GM12878 (cell line): ENCODE measurements at regions not wholly inside any gene's neighbourhood (a gene's known extent, or its start where the extent isn't known, plus 50 kb on each side); places are given as distances from the start of the nearest gene placed in this dataset.

ENCODE experiments used
- SMARCA5 ChIP-seq: fragments of 450-650 bp; IDR thresholded peaks from 2 replicates; pipeline ENCODE4 v1.6.1; 2017; ENCODE audit warnings: mild to moderate bottlenecking
- TF ChIP-seq, protein P1 (sequence below), 3 experiments: IDR thresholded peaks in 2 of 3; conservative IDR thresholded peaks in 1 of 3; 2 replicates each; pipeline ENCODE4 v1.5.1; 2011; ENCODE audit warnings: low read depth in 3 of 3, low read length in 3 of 3, mild to moderate bottlenecking in 3 of 3, control low read depth in 2 of 3, moderate library complexity in 2 of 3, inconsistent platforms in 1 of 3, mixed read lengths in 1 of 3; ENCODE audit not compliant: control insufficient read depth in 2 of 3, insufficient read depth in 1 of 3; ENCODE audit errors: extremely low read depth in 1 of 3
- TF ChIP-seq, protein P2 (sequence below): fragments of 150-350 bp; IDR thresholded peaks from 2 replicates; pipeline ENCODE4 v1.6.1; 2016; ENCODE audit warnings: low read depth, low read length

GRCh38 chrX:39965051-39965573, 132.6 kb downstream of the BCOR start:
- TF ChIP-seq, protein P1, sequence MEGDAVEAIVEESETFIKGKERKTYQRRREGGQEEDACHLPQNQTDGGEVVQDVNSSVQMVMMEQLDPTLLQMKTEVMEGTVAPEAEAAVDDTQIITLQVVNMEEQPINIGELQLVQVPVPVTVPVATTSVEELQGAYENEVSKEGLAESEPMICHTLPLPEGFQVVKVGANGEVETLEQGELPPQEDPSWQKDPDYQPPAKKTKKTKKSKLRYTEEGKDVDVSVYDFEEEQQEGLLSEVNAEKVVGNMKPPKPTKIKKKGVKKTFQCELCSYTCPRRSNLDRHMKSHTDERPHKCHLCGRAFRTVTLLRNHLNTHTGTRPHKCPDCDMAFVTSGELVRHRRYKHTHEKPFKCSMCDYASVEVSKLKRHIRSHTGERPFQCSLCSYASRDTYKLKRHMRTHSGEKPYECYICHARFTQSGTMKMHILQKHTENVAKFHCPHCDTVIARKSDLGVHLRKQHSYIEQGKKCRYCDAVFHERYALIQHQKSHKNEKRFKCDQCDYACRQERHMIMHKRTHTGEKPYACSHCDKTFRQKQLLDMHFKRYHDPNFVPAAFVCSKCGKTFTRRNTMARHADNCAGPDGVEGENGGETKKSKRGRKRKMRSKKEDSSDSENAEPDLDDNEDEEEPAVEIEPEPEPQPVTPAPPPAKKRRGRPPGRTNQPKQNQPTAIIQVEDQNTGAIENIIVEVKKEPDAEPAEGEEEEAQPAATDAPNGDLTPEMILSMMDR (IDR thresholded peaks at IDR 0.05 in 2 of 3, conservative IDR thresholded peaks at IDR 0.05 in 1 of 3; ENCODE audit: control insufficient read depth in 2 of 3, extremely low read depth in 1 of 3, insufficient read depth in 1 of 3, low read depth in 3 of 3, low read length in 3 of 3), result no peak
- no peak for TF ChIP-seq SMARCA5
- TF ChIP-seq, protein P2, sequence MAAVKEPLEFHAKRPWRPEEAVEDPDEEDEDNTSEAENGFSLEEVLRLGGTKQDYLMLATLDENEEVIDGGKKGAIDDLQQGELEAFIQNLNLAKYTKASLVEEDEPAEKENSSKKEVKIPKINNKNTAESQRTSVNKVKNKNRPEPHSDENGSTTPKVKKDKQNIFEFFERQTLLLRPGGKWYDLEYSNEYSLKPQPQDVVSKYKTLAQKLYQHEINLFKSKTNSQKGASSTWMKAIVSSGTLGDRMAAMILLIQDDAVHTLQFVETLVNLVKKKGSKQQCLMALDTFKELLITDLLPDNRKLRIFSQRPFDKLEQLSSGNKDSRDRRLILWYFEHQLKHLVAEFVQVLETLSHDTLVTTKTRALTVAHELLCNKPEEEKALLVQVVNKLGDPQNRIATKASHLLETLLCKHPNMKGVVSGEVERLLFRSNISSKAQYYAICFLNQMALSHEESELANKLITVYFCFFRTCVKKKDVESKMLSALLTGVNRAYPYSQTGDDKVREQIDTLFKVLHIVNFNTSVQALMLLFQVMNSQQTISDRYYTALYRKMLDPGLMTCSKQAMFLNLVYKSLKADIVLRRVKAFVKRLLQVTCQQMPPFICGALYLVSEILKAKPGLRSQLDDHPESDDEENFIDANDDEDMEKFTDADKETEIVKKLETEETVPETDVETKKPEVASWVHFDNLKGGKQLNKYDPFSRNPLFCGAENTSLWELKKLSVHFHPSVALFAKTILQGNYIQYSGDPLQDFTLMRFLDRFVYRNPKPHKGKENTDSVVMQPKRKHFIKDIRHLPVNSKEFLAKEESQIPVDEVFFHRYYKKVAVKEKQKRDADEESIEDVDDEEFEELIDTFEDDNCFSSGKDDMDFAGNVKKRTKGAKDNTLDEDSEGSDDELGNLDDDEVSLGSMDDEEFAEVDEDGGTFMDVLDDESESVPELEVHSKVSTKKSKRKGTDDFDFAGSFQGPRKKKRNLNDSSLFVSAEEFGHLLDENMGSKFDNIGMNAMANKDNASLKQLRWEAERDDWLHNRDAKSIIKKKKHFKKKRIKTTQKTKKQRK, result no peak
